Ishikawa (cell line): ENCODE measurements at regions not wholly inside any gene's neighbourhood (a gene's known extent, or its start where the extent isn't known, plus 50 kb on each side); places are given as distances from the start of the nearest gene placed in this dataset.

Experiments
- CREB1 ChIP-seq: IDR thresholded peaks from 2 replicates; pipeline ENCODE4 v1.6.1; 2012; ENCODE audit warnings: low read depth
- EP300 ChIP-seq: IDR thresholded peaks from 2 replicates; pipeline ENCODE4 v1.6.1; 2012; ENCODE audit warnings: borderline replicate concordance
- MAX ChIP-seq: IDR thresholded peaks from 2 replicates; pipeline ENCODE4 v1.6.1; 2012
- NFIC ChIP-seq: IDR thresholded peaks from 2 replicates; pipeline ENCODE4 v1.6.1; 2012
- REST ChIP-seq: IDR thresholded peaks from 2 replicates; pipeline ENCODE4 v1.6.1; 2012; ENCODE audit warnings: low read depth, mild to moderate bottlenecking
- TEAD4 ChIP-seq: IDR thresholded peaks from 2 replicates; pipeline ENCODE4 v1.6.1; 2012

- TF ChIP-seq NFIC, result no peak
- TF ChIP-seq REST, result no peak
- TF ChIP-seq CREB1, result no peak
- no peak for TF ChIP-seq MAX
- no peak for TF ChIP-seq TEAD4
- no peak for TF ChIP-seq EP300
Measured at GRCh38 chr16:10280262-10281170, 98.3 kb upstream of the GRIN2A start.
